PC-3 (cell line): ENCODE measurements at regions not wholly inside any gene's neighbourhood (a gene's known extent, or its start where the extent isn't known, plus 50 kb on each side); places are given as distances from the start of the nearest gene placed in this dataset.

ENCODE experiments used
- CTCF ChIP-seq: fragments of 300-600 bp; sonication (generic); conservative IDR thresholded peaks from 2 replicates; pipeline ENCODE4 v1.5.1; 2017; ENCODE audit warnings: antibody characterized with exemption, low read depth, mild to moderate bottlenecking, low read length
- EZH2 ChIP-seq: fragments of 300-600 bp; sonication (generic); IDR thresholded peaks from one replicate; pipeline ENCODE4 v1.6.1; 2017; ENCODE audit warnings: antibody characterized with exemption, mild to moderate bottlenecking, low read length; ENCODE audit not compliant: unreplicated experiment
- EZH2phosphoT487 ChIP-seq: fragments of 300-600 bp; sonication (generic); IDR thresholded peaks from 2 replicates; pipeline ENCODE4 v1.6.1; 2018; ENCODE audit warnings: mild to moderate bottlenecking, antibody characterized with exemption, low read length, borderline replicate concordance

- no peak for TF ChIP-seq CTCF
- TF ChIP-seq EZH2, result no peak
- no peak for TF ChIP-seq EZH2phosphoT487
Observed at GRCh38 chr6:153832543-153832942, 206.5 kb upstream of the OPRM1 start.
